GM21381 (cell line): ENCODE measurements at regions not wholly inside any gene's neighbourhood (a gene's known extent, or its start where the extent isn't known, plus 50 kb on each side); places are given as distances from the start of the nearest gene placed in this dataset.
A peak's percentile ranks its signal among the peaks of the same experiment; 100 is the strongest.

Source experiments
- ATAC-seq: cut with Tn5 transposase; IDR thresholded peaks from one replicate; pipeline ENCODE4 v1.9.1; 2021; ENCODE audit warnings: mild to moderate bottlenecking, moderate library complexity; ENCODE audit not compliant: unreplicated experiment

- no peak for ATAC-seq
Measured at GRCh38 chr11:127274328-127274676, 273.7 kb upstream of the KIRREL3 start.

- ATAC-seq, result no peak
Measured at GRCh38 chr11:127273593-127274327, 273.2 kb upstream of the KIRREL3 start.

- no peak for ATAC-seq
Measured at GRCh38 chr11:127270851-127271250, 270.3 kb upstream of the KIRREL3 start.

GRCh38 chr11:127269911-127270310 is 269.3 kb upstream of the KIRREL3 start:
- no peak for ATAC-seq

- no peak for ATAC-seq
Measured at GRCh38 chr11:127268932-127269331, 268.4 kb upstream of the KIRREL3 start.

- ATAC-seq, result no peak
Measured at GRCh38 chr11:127268521-127268920, 268.0 kb upstream of the KIRREL3 start.

GRCh38 chr11:127259102-127259501 is 258.5 kb upstream of the KIRREL3 start:
- no peak for ATAC-seq

- no peak for ATAC-seq
Measured at GRCh38 chr11:127255209-127255608, 254.6 kb upstream of the KIRREL3 start.

GRCh38 chr11:127252321-127252720 is 251.8 kb upstream of the KIRREL3 start:
- ATAC-seq, result peak; percentile 60

- ATAC-seq, result no peak
Measured at GRCh38 chr11:127249576-127249975, 249.0 kb upstream of the KIRREL3 start.

- ATAC-seq, result no peak
Measured at GRCh38 chr11:127248476-127248875, 247.9 kb upstream of the KIRREL3 start.

GRCh38 chr11:127247261-127247851 is 246.8 kb upstream of the KIRREL3 start:
- no peak for ATAC-seq

- ATAC-seq, result no peak
Measured at GRCh38 chr11:127242676-127243075, 242.1 kb upstream of the KIRREL3 start.

- ATAC-seq, result no peak
Measured at GRCh38 chr11:127238321-127238720, 237.8 kb upstream of the KIRREL3 start.

- ATAC-seq, result no peak
Measured at GRCh38 chr11:127236776-127237175, 236.2 kb upstream of the KIRREL3 start.

- no peak for ATAC-seq
Measured at GRCh38 chr11:127233998-127234397, 233.4 kb upstream of the KIRREL3 start.

- ATAC-seq, result no peak
Measured at GRCh38 chr11:127230392-127230791, 229.8 kb upstream of the KIRREL3 start.

GRCh38 chr11:127226949-127227348 is 226.4 kb upstream of the KIRREL3 start:
- no peak for ATAC-seq

- no peak for ATAC-seq
Measured at GRCh38 chr11:127226380-127226779, 225.8 kb upstream of the KIRREL3 start.

- ATAC-seq, result no peak
Measured at GRCh38 chr11:127225619-127226018, 225.0 kb upstream of the KIRREL3 start.

- ATAC-seq, result no peak
Measured at GRCh38 chr11:127224276-127224675, 223.7 kb upstream of the KIRREL3 start.

- no peak for ATAC-seq
Measured at GRCh38 chr11:127223633-127224032, 223.1 kb upstream of the KIRREL3 start.

- ATAC-seq, result no peak
Measured at GRCh38 chr11:127223026-127223425, 222.5 kb upstream of the KIRREL3 start.
